ENCODE measurements at regions not wholly inside any gene's neighbourhood (a gene's known extent, or its start where the extent isn't known, plus 50 kb on each side); places are given as distances from the start of the nearest gene placed in this dataset.
"Not testable (repeated sequence)": the region's sequence is repeated elsewhere in the genome, so short reads cannot be mapped to it uniquely, and the experiment has no call there.

- no peak for DNase-seq
Measured at GRCh38 chr5:167918813-167919483, 372.5 kb upstream of the WWC1 start.

- no peak for DNase-seq
Measured at GRCh38 chr5:167920589-167920988, 370.9 kb upstream of the WWC1 start.

- DNase-seq: no peak
Measured at GRCh38 chr5:167921796-167922195, 369.6 kb upstream of the WWC1 start.

- no peak for DNase-seq
Measured at GRCh38 chr5:167923396-167923795, 368.0 kb upstream of the WWC1 start.

DNA sequence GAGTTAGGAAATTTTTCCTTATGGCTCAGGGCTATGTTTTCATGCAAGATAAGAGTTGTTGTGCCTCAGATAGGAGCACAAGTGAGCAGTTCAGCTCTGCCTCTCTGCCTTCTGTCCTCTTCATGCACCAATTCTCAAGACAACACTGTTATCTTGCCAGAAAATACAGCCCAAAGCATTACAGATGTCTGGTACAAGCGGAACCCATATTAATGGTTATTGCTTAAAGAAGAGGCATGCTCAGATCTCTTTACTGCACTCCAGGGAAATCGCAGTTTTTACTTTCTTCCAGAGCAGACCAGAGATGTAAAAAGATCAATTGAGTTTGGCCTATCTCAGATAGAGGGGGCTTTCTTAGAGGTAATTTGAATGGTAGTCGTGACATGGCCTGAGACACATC, 361.6 kb upstream of the WWC1 start:
- DNase-seq: no peak

- no peak for DNase-seq
Measured at GRCh38 chr5:167934551-167934971, 356.9 kb upstream of the WWC1 start.

DNA sequence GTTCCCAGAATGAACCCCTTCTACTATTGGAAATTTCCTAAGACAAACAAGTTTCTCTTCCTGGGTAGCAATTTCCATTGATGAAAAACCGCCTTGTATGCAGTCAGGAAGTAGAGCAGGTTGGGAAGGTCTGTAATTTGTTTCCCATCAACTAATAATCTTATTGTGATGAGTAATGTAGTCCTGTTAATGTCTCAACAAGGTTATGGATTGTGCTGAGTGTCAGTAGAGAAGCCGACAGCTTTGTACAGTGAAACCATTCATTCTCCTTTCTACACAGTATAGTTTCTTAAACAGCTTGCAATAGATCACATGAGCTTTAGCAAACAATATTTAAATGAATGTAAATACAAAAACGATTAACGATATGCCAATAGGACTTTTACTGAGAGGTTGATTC, 355.4 kb upstream of the WWC1 start:
- DNase-seq: no peak

DNA sequence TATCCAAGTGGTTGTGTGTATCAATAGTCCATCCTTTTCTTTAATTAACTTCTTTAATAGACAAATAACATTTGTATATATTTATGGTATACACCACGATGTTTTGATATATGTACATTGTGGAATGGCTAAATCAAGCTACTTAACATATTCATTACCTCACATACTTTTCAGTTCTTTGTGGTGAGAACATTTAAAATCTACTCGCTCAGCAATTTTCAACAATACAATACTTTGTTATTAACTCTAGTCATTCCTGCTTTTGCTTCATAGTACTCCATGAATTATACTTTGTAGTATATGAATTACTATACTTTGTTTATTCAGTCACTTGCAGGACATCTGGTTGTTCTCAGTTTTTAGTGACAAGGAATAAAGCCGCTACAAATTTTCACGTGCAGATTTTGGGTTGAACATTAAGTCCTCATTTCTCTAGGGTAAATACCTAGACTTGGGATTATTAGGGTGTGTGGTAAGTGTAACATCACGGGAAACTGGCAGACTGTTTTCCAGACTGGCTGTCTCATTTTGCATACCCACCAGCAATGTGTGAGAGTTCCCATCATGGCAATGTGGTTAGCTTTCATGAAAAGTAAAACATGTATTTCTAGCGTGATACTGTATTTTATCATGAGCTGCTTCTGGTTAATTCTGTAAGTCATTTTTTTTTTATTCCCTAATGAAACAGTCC, 354.4 kb upstream of the WWC1 start:
- no peak for DNase-seq

- no peak for DNase-seq
Measured at GRCh38 chr5:167937635-167937998, 353.8 kb upstream of the WWC1 start.

GRCh38 chr5:167939686-167940085, 351.8 kb upstream of the WWC1 start:
- no peak for DNase-seq

DNA sequence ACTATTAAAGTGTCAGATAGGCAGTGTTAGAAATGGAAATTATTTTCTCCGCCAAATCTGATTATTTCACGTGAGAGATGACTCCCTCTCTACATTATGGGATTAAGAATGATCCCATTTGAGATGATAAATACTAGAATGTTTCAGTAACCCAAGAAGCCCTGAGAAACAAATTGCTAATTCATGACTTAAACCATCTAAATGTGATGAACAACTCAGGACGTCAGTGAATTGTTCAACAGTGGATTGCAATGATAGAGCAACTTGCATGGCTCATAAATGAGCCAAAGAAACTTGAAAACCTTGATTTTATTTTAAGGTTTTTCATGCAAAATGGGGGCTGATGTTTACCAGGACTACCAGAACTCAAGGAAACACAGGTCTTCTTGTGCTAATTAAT, 350.5 kb upstream of the WWC1 start:
- no peak for DNase-seq

GRCh38 chr5:167941556-167941955, 349.9 kb upstream of the WWC1 start:
- DNase-seq: not testable (repeated sequence)

DNA sequence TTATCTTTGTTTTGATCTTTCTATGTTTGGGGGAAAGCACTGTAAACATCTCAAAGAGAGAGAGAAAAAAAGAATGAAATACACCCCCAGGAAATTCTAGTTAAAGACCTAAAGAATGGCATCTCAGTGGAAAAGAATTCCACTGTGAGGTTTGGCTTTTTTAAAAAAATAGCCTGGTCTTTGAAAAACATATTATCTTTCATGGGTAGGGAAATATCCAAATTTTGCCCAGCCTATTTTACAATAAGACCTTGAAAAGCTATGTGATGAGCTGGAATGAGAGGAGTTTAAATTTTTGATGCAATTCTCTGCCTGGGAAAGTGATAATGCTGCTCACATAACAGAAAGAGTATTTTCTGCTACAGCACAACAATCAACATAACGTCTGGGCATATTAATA, 348.1 kb upstream of the WWC1 start:
- DNase-seq: no peak

DNA sequence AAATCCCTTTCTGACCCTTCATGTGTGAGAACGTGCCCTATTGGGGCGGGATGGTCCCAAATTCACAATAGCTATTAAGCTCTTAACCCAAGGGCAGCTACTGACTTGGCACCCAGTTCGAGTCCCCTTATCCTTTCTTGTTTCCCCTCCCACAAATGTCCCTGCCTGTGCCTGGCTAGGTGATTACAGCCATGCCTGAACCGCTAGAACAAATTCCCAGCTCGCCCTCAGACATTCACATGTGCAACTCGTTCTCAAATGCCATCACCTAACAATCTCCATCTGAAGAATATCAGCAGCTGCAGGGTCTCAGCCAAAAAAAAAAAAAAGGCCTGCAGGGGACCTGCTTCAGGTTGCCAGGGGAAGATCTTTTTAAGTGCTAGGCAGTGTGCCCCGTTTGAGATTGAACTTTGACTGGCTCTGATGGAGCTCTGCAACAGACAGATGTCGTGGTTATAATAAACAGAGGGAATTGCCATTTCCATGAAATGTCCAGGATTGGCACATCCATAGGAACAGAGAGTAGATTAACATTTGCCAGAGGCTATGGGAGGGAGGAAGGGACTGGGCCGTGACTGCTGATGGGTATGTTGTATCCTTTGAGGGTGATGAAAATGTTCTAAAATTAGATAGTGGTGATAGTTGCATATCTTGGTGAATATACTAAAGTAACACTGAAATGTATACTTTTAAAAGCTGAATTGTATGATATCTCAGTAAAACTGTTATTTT, 347.2 kb upstream of the WWC1 start:
- no peak for DNase-seq

- no peak for DNase-seq
Measured at GRCh38 chr5:167945542-167946384, 345.7 kb upstream of the WWC1 start.

DNA sequence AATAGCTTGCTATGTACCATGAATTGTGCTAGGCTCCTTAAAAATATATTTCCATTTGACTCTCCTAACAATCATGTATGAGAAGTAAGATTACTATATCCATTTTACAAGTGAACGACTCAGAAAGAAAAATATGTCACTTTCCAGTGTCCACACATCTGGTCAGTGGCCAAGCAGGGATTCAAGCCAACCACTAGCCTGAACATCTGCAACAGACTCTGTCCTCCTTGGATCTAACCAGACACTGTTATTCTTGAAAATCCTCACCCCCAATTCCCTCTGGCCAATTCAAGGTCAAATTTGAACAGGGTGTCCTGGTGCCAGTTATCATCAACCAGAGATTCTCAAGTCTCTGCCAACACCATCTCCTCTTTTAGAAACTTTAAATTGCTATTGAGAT, 344.1 kb upstream of the WWC1 start:
- DNase-seq: no peak

- no peak for DNase-seq
Measured at GRCh38 chr5:167948251-167948650, 343.2 kb upstream of the WWC1 start.

DNA sequence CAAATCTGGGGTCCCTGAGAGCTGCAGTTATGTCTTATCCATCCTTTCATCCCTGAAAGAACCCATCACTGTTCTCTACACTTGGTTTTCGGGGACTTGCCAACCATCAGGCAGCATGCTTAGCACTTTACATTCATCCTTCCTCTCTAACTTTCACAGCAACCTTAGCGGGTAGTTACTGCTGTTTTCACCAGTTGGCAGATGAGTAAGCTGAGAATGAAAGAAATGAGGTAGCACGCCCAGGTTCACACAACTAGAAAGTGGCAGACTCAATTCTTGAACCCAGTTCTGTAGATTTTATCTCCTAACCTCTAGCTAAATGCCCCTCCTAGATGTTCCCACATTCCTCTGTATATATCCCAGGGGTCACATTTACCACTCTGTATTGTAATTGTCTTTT, 342.0 kb upstream of the WWC1 start:
- no peak for DNase-seq

DNA sequence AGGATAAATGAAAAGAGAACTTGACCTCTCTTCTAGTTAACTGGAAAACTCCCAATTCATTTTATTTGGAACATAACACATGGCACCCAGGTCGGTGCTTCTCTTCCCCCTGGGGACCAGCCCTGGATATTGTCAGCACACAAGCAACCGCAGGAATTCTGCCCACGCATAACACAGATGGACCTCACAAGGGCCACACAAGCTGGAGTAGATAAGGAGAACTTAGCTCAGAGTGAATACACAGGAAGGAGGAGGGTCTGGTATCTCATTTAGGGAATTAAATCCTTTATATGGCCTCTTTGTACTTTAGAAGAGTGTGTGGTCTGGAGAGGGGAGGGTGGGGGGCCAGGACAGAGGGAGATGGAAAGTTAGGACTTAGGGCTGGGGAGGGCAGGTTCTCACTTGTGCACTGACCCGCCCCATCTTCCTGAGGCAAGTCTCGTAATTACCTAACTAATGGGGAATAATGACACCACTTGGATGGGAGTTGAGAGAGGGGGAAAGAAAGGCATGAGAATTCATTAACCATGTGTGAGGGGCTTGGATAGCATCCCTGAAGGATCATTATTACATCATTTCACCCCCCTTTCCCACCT, 341.2 kb upstream of the WWC1 start:
- DNase-seq: no peak

DNA sequence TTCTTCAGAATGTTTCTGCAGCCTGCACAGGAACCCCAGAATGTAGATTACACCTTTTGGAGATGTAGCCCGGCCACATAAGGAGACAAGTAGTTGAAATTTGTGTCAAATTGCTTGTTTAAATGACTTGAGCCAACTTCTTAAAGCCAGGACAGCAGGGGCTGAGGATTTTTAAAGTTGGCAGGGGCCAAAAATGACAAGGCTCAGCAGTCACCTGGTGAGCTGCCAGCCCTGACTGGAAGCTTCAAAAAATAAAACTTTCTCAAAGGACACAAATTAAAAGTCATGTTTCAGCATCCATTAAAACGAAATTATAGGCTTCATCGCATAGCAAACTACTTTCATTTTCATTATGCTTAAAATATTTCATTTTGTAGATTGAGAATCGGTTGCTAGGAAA, 340.3 kb upstream of the WWC1 start:
- no peak for DNase-seq

GRCh38 chr5:167952278-167952995, 339.0 kb upstream of the WWC1 start:
- DNase-seq: no peak

- DNase-seq: no peak
Measured at GRCh38 chr5:167953151-167953798, 338.2 kb upstream of the WWC1 start.
